Fibroblast of lung (primary cell): ENCODE measurements at regions not wholly inside any gene's neighbourhood (a gene's known extent, or its start where the extent isn't known, plus 50 kb on each side); places are given as distances from the start of the nearest gene placed in this dataset.

Source experiments
- CTCF ChIP-seq, 2 donors: IDR thresholded peaks in 1 of 2; conservative IDR thresholded peaks in 1 of 2; 1 replicate in 1 of 2; 2 replicates in 1 of 2; pipeline ENCODE4 v1.5.1; 2011 to 2012; ENCODE audit warnings: low read length in 2 of 2, control low read depth in 1 of 2, inconsistent platforms in 1 of 2, low read depth in 1 of 2, mild to moderate bottlenecking in 1 of 2
- EZH2 ChIP-seq: IDR thresholded peaks from 2 replicates; pipeline ENCODE4 v1.5.1; 2012; ENCODE audit warnings: low read length, control low read depth, mild to moderate bottlenecking; ENCODE audit errors: missing control alignments

- TF ChIP-seq CTCF (conservative IDR thresholded peaks at IDR 0.05 in 1 of 2, IDR thresholded peaks at IDR 0.05 in 1 of 2; ENCODE audit: low read depth in 1 of 2, low read length in 2 of 2) (peak; percentile 76 to 86), EZH2 (no peak)
These were observed 98.4 kb downstream of the EBNA1BP2 start for GRCh38 chr1:43073490-43074230.
